ENCODE measurements at regions not wholly inside any gene's neighbourhood (a gene's known extent, or its start where the extent isn't known, plus 50 kb on each side); places are given as distances from the start of the nearest gene placed in this dataset.
"Not testable (repeated sequence)": the region's sequence is repeated elsewhere in the genome, so short reads cannot be mapped to it uniquely, and the experiment has no call there.

GRCh38 chr6:125386337-125386736 lies 84.6 kb upstream of the HDDC2 start:
- not testable (repeated sequence) for TF ChIP-seq EP300 (IDR thresholded peaks at IDR 0.05); CTCF (IDR thresholded peaks at IDR 0.05); POLR2AphosphoS5 (IDR thresholded peaks at IDR 0.05); POLR2A (IDR thresholded peaks at IDR 0.05; ENCODE audit: low read depth)
